Type B pancreatic cell (in vitro differentiated cells): ENCODE measurements at regions not wholly inside any gene's neighbourhood (a gene's known extent, or its start where the extent isn't known, plus 50 kb on each side); places are given as distances from the start of the nearest gene placed in this dataset.
A peak's percentile ranks its signal among the peaks of the same experiment; 100 is the strongest.

ENCODE experiments used
- DNase-seq: peaks from one replicate; pipeline ENCODE4 v3.0.0; 2021; ENCODE audit warnings: mixed read lengths; ENCODE audit not compliant: unreplicated experiment; ENCODE audit errors: extremely low spot score
- H3K27ac Mint-ChIP-seq: 2 replicates; pipeline ENCODE4 v1.8.0; 2021; ENCODE audit warnings: mild to moderate bottlenecking, mixed read lengths
- H3K27me3 Mint-ChIP-seq: 2 replicates; pipeline ENCODE4 v1.8.0; 2021; ENCODE audit warnings: mixed read lengths
- H3K36me3 Mint-ChIP-seq: 2 replicates; pipeline ENCODE4 v1.8.0; 2021; ENCODE audit warnings: mixed read lengths
- H3K4me1 Mint-ChIP-seq: one replicate; pipeline ENCODE4 v1.8.0; 2021; ENCODE audit warnings: mixed read lengths; ENCODE audit not compliant: unreplicated experiment
- H3K4me3 Mint-ChIP-seq: 2 replicates; pipeline ENCODE4 v1.8.0; 2021; ENCODE audit warnings: mild to moderate bottlenecking, mixed read lengths
- H3K9me3 Mint-ChIP-seq: 2 replicates; pipeline ENCODE4 v1.8.0; 2021; ENCODE audit warnings: mixed read lengths
- TF ChIP-seq, protein P1 (sequence below): fragments of 200-600 bp; sonication (generic); conservative IDR thresholded peaks from 2 replicates; pipeline ENCODE4 v1.5.0; 2021; ENCODE audit warnings: antibody characterized with exemption, mild to moderate bottlenecking

DNA sequence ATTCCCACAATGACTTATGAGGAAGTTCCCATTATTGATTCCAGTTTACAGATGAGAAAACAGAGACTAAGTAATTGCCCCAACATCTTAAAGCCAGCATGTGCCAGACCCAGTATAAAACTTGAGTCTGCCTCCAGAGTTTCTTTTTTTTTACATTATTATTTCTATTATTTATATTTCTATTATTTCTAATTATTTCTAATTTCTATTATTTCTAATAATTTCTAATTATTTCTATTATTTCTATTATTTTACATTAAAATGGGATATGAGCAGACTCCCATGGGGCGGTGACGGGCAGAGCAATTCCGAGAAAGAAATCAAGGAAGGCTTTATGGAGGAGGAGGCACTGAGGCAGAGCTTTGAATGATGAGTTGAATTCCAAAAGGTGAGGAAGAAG, 54.4 kb upstream of the BDKRB2 start:
- Mint-ChIP-seq H3K27me3 (no peaks in the 10 kb centered on the region), H3K27ac (no peak overlapping the region), H3K36me3 (no peaks in the 10 kb centered on the region), H3K4me3 (no peak overlapping the region), H3K9me3 (peaks cover 9% of the 10 kb centered on the region), H3K4me1 (peaks cover 8% of the 10 kb centered on the region)
- TF ChIP-seq, protein P1, sequence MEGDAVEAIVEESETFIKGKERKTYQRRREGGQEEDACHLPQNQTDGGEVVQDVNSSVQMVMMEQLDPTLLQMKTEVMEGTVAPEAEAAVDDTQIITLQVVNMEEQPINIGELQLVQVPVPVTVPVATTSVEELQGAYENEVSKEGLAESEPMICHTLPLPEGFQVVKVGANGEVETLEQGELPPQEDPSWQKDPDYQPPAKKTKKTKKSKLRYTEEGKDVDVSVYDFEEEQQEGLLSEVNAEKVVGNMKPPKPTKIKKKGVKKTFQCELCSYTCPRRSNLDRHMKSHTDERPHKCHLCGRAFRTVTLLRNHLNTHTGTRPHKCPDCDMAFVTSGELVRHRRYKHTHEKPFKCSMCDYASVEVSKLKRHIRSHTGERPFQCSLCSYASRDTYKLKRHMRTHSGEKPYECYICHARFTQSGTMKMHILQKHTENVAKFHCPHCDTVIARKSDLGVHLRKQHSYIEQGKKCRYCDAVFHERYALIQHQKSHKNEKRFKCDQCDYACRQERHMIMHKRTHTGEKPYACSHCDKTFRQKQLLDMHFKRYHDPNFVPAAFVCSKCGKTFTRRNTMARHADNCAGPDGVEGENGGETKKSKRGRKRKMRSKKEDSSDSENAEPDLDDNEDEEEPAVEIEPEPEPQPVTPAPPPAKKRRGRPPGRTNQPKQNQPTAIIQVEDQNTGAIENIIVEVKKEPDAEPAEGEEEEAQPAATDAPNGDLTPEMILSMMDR: no peak
- DNase-seq: no peak

DNA sequence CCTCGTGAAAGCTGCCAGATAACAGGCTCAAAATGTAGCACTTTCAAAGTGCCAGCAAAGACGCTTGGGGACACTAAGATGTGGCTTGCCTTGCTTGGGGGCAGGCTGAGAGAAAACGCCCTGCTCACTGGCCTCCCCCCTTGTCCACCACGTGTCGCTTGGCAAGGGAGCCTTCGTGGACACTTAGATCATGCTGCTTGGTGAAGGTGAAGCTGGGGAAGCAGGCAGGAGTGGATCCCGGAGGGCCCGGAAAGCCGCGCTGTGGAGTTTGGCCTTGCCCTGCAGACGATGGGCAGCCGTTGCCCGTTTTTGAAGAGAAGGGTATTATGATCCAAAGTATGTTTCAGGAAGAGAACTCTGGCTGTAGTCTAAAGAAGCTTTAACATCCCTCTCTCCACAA, 53.4 kb upstream of the BDKRB2 start:
- peak; percentile 32 for DNase-seq
- Mint-ChIP-seq H3K27ac (no peak overlapping the region), H3K27me3 (no peaks in the 10 kb centered on the region), H3K4me3 (no peak overlapping the region), H3K36me3 (no peaks in the 10 kb centered on the region), H3K9me3 (peaks cover 9% of the 10 kb centered on the region), H3K4me1 (peaks cover under 1% of the 10 kb centered on the region)
- TF ChIP-seq, protein P1: no peak

DNA sequence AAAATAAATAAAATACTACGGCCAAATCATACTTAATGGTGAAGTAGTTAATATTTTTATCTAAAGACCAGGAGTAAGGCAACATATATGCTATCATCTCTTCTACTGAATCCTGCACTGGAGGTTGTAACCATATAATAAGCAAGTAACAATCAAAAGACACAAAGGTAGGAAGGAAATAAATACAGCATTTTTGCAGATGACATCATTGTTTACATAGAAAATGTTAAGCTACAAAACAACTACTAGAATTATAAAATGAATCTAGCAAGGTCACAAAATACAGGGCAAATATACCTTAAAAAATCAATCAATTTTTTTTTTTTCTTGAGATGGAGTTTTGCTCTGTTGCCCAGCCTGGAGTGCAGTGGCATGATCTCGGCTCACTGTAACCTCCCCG, 51.6 kb upstream of the BDKRB2 start:
- Mint-ChIP-seq H3K36me3 (no peaks in the 10 kb centered on the region), H3K4me3 (no peak overlapping the region), H3K4me1 (no peaks in the 10 kb centered on the region), H3K27me3 (no peaks in the 10 kb centered on the region), H3K27ac (no peak overlapping the region), H3K9me3 (no peaks in the 10 kb centered on the region)
- TF ChIP-seq, protein P1: no peak
- no peak for DNase-seq
